ENCODE measurements at regions not wholly inside any gene's neighbourhood (a gene's known extent, or its start where the extent isn't known, plus 50 kb on each side); places are given as distances from the start of the nearest gene placed in this dataset.
A peak's percentile ranks its signal among the peaks of the same experiment; 100 is the strongest.

DNA sequence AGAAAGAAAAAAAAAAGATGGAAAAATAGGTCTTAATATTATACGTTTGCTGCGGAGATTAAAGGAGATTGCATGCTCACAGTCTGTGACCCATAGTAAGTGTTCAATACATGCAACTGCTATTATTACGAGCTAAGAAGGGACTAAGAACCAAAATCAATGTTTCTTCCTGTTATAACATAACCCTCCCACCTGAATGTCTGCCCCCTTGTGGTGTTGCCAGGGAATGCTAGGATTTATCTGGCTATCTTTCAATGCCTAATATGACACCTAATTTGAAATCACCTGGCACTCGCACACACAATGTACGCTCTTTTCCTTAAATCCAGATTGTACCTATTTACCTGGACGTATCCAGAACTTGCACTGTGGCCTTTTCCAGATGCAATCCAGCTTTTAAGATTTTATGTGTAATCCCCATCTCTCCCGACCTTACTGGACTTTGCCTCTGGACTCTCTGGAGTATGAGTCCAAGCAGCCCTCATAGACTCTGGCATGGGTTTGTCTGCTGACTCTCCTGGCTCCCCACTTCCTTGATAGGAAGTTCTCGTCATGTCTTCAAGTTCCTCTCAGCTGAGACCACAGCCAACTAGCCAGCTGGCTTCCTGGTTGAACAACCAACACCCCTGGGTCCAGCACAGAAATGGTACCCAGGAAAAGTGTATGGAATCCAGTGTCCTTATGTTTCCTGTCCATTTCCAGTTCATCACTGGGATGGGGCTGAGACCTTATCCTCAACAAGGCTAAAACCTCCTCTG is 151.5 kb downstream of the CCDC34 start:
- Histone ChIP-seq H3K27ac (ENCODE audit: low read depth, low read length) (no peak overlapping the region), H3K9me3 (ENCODE audit: control insufficient read depth in 1 of 2, insufficient read depth in 1 of 2, low read depth in 1 of 2, low read length in 2 of 2) (no peaks in the 10 kb centered on the region), H3K27me3 (ENCODE audit: insufficient read depth, low read length) (no peaks in the 10 kb centered on the region), H3K9ac (ENCODE audit: low read length) (no peak overlapping the region), H3K4me1 (ENCODE audit: control insufficient read depth in 1 of 2, insufficient read depth in 2 of 2, low read length in 2 of 2) (peaks cover 10 to 17% of the 10 kb centered on the region in 2 experiments), H2AFZ (ENCODE audit: low read depth, low read length, poor library complexity, severe bottlenecking) (no peak overlapping the region), H3K9me2 (ENCODE audit: insufficient read depth) (no peaks in the 10 kb centered on the region), H4K20me1 (ENCODE audit: insufficient read depth) (no peaks in the 10 kb centered on the region), H3K4me3 (replicated peaks in 1 of 2; ENCODE audit: low read depth in 1 of 2, low read length in 2 of 2) (no peak overlapping the region), H3K4me2 (ENCODE audit: low read length) (no peak overlapping the region), H3K36me3 (ENCODE audit: control insufficient read depth in 1 of 2, insufficient read depth in 2 of 2, low read length in 2 of 2) (no peaks in the 10 kb centered on the region), H3K79me2 (ENCODE audit: insufficient read depth, low read length) (no peaks in the 10 kb centered on the region)
- no TSS peak for BruUV-seq (replicated peaks)
- TF ChIP-seq CTCF (IDR thresholded peaks at IDR 0.05 in 2 of 3, conservative IDR thresholded peaks at IDR 0.05 in 1 of 3; ENCODE audit: borderline replicate concordance in 1 of 3, insufficient read depth in 1 of 3, low read depth in 2 of 3, low read length in 2 of 3): peak; percentile 16 to 82 (median 75); a peak in 4 of 6 replicates
- TF ChIP-seq, protein P1, sequence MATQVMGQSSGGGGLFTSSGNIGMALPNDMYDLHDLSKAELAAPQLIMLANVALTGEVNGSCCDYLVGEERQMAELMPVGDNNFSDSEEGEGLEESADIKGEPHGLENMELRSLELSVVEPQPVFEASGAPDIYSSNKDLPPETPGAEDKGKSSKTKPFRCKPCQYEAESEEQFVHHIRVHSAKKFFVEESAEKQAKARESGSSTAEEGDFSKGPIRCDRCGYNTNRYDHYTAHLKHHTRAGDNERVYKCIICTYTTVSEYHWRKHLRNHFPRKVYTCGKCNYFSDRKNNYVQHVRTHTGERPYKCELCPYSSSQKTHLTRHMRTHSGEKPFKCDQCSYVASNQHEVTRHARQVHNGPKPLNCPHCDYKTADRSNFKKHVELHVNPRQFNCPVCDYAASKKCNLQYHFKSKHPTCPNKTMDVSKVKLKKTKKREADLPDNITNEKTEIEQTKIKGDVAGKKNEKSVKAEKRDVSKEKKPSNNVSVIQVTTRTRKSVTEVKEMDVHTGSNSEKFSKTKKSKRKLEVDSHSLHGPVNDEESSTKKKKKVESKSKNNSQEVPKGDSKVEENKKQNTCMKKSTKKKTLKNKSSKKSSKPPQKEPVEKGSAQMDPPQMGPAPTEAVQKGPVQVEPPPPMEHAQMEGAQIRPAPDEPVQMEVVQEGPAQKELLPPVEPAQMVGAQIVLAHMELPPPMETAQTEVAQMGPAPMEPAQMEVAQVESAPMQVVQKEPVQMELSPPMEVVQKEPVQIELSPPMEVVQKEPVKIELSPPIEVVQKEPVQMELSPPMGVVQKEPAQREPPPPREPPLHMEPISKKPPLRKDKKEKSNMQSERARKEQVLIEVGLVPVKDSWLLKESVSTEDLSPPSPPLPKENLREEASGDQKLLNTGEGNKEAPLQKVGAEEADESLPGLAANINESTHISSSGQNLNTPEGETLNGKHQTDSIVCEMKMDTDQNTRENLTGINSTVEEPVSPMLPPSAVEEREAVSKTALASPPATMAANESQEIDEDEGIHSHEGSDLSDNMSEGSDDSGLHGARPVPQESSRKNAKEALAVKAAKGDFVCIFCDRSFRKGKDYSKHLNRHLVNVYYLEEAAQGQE (IDR thresholded peaks at IDR 0.05; ENCODE audit: low read depth): no peak
- intact Hi-C loops (cut with micrococcal nuclease): no loop called here
- ATAC-seq (peak; percentile 46), DNase-seq (ENCODE audit: low read depth, low spot score) (peak; percentile 7)
- ChIA-PET CTCF (interaction anchor here (0.6 to 1.5 kb wide), 6 partner anchors 8 to 261 kb away, joined by 3 to 7 read pairs (median 5); partner anchors contain the start of gene LGR4), RAD21 (ENCODE audit: low non-redundant PET in 1 of 2, low total read pairs in 2 of 2, uncharacterized antibody in 2 of 2, unreplicated experiment in 2 of 2) (no interaction called here), POLR2A (no interaction called here)

Data from HCT116 (cell line).